Muscle layer of colon (tissue), 2 donors: ENCODE measurements at regions not wholly inside any gene's neighbourhood (a gene's known extent, or its start where the extent isn't known, plus 50 kb on each side); places are given as distances from the start of the nearest gene placed in this dataset.

Source experiments
- H3K27ac ChIP-seq: one replicate; pipeline ENCODE4 v1.7.0; 2013; ENCODE audit warnings: low read depth, mild to moderate bottlenecking, low read length, moderate library complexity
- H3K27me3 ChIP-seq, 2 donors: one replicate each; pipeline ENCODE4 v1.7.0; 2013; ENCODE audit warnings: low read length in 2 of 2, mild to moderate bottlenecking in 2 of 2; ENCODE audit not compliant: insufficient read depth in 2 of 2, control insufficient read depth in 1 of 2
- H3K36me3 ChIP-seq: one replicate; pipeline ENCODE4 v1.7.0; 2013; ENCODE audit warnings: mild to moderate bottlenecking, low read length; ENCODE audit not compliant: insufficient read depth
- H3K4me1 ChIP-seq: one replicate; pipeline ENCODE4 v1.7.0; 2013; ENCODE audit warnings: mild to moderate bottlenecking, low read length; ENCODE audit not compliant: insufficient read depth
- H3K4me3 ChIP-seq, 2 donors: one replicate each; pipeline ENCODE4 v1.7.0; 2013; ENCODE audit warnings: low read length in 2 of 2, low read depth in 1 of 2, mild to moderate bottlenecking in 1 of 2, moderate library complexity in 1 of 2
- H3K9ac ChIP-seq: one replicate; pipeline ENCODE4 v1.7.0; 2013; ENCODE audit warnings: low read length
- H3K9me3 ChIP-seq: one replicate; pipeline ENCODE4 v1.7.0; 2013; ENCODE audit warnings: mild to moderate bottlenecking, low read length
- donor health status: abdominal sarcoma.
- donor health status: Adenocarcinoma of cecum.

GRCh38 chr3:10555263-10555662, 49.9 kb upstream of the ATP2B2 start:
- Histone ChIP-seq H3K4me3 (no peak overlapping the region), H3K4me1 (no peaks in the 10 kb centered on the region), H3K27ac (no peak overlapping the region), H3K9ac (no peak overlapping the region), H3K27me3 (peaks cover 0 to 4% of the 10 kb centered on the region in 2 donors), H3K9me3 (no peaks in the 10 kb centered on the region), H3K36me3 (no peaks in the 10 kb centered on the region)

- no peak overlapping the region for H3K27ac ChIP-seq
- H3K36me3 ChIP-seq: no peaks in the 10 kb centered on the region
- H3K9me3 ChIP-seq: no peaks in the 10 kb centered on the region
- no peak overlapping the region for H3K9ac ChIP-seq
- H3K27me3 ChIP-seq: peaks cover 0 to 4% of the 10 kb centered on the region in 2 donors
- no peaks in the 10 kb centered on the region for H3K4me1 ChIP-seq
- H3K4me3 ChIP-seq: no peak overlapping the region
Measured at GRCh38 chr3:10556312-10556711, 50.9 kb upstream of the ATP2B2 start.

GRCh38 chr3:10557250-10557649, 51.9 kb upstream of the ATP2B2 start:
- H3K27ac ChIP-seq: no peak overlapping the region
- H3K9ac ChIP-seq: no peak overlapping the region
- H3K4me1 ChIP-seq: no peaks in the 10 kb centered on the region
- no peaks in the 10 kb centered on the region for H3K27me3 ChIP-seq
- no peaks in the 10 kb centered on the region for H3K36me3 ChIP-seq
- H3K9me3 ChIP-seq: no peaks in the 10 kb centered on the region
- H3K4me3 ChIP-seq: no peak overlapping the region

GRCh38 chr3:10557781-10558373, 52.5 kb upstream of the ATP2B2 start:
- Histone ChIP-seq H3K27me3 (no peaks in the 10 kb centered on the region), H3K36me3 (no peaks in the 10 kb centered on the region), H3K27ac (no peak overlapping the region), H3K9ac (no peak overlapping the region), H3K4me3 (no peak overlapping the region), H3K4me1 (no peaks in the 10 kb centered on the region), H3K9me3 (no peaks in the 10 kb centered on the region)

GRCh38 chr3:10558736-10559135, 53.4 kb upstream of the ATP2B2 start:
- H3K27ac ChIP-seq: no peak overlapping the region
- H3K4me3 ChIP-seq: no peak overlapping the region
- no peak overlapping the region for H3K9ac ChIP-seq
- H3K9me3 ChIP-seq: no peaks in the 10 kb centered on the region
- no peaks in the 10 kb centered on the region for H3K4me1 ChIP-seq
- H3K36me3 ChIP-seq: no peaks in the 10 kb centered on the region
- H3K27me3 ChIP-seq: no peaks in the 10 kb centered on the region

GRCh38 chr3:10560060-10560861, 54.9 kb upstream of the ATP2B2 start:
- H3K27me3 ChIP-seq: no peaks in the 10 kb centered on the region
- no peak overlapping the region for H3K27ac ChIP-seq
- H3K9me3 ChIP-seq: no peaks in the 10 kb centered on the region
- H3K9ac ChIP-seq: no peak overlapping the region
- H3K4me3 ChIP-seq: no peak overlapping the region
- no peaks in the 10 kb centered on the region for H3K4me1 ChIP-seq
- no peaks in the 10 kb centered on the region for H3K36me3 ChIP-seq

GRCh38 chr3:10561162-10561945, 56.0 kb upstream of the ATP2B2 start:
- Histone ChIP-seq H3K27me3 (no peaks in the 10 kb centered on the region), H3K9ac (no peak overlapping the region), H3K36me3 (no peaks in the 10 kb centered on the region), H3K4me3 (no peak overlapping the region), H3K27ac (no peak overlapping the region), H3K9me3 (no peaks in the 10 kb centered on the region), H3K4me1 (no peaks in the 10 kb centered on the region)

GRCh38 chr3:10561946-10562560, 56.7 kb upstream of the ATP2B2 start:
- Histone ChIP-seq H3K27me3 (no peaks in the 10 kb centered on the region), H3K9ac (no peak overlapping the region), H3K27ac (no peak overlapping the region), H3K4me3 (no peak overlapping the region), H3K9me3 (no peaks in the 10 kb centered on the region), H3K36me3 (no peaks in the 10 kb centered on the region), H3K4me1 (no peaks in the 10 kb centered on the region)

- no peaks in the 10 kb centered on the region for H3K4me1 ChIP-seq
- no peak overlapping the region for H3K9ac ChIP-seq
Measured at GRCh38 chr3:10563396-10563795, 58.0 kb upstream of the ATP2B2 start.

GRCh38 chr3:10565814-10566213, 60.4 kb upstream of the ATP2B2 start:
- Histone ChIP-seq H3K9ac (no peak overlapping the region), H3K27ac (no peak overlapping the region), H3K4me3 (no peak overlapping the region), H3K9me3 (no peaks in the 10 kb centered on the region), H3K36me3 (no peaks in the 10 kb centered on the region), H3K4me1 (no peaks in the 10 kb centered on the region), H3K27me3 (no peaks in the 10 kb centered on the region)

More at GRCh38 chr3:10563396-10563795, 58.0 kb upstream of the ATP2B2 start:
- Histone ChIP-seq H3K27me3 (no peaks in the 10 kb centered on the region), H3K9me3 (no peaks in the 10 kb centered on the region), H3K27ac (no peak overlapping the region), H3K4me3 (no peak overlapping the region), H3K36me3 (no peaks in the 10 kb centered on the region)

GRCh38 chr3:10566451-10566850, 61.1 kb upstream of the ATP2B2 start:
- Histone ChIP-seq H3K4me1 (no peaks in the 10 kb centered on the region), H3K27ac (no peak overlapping the region), H3K4me3 (no peak overlapping the region)

More at GRCh38 chr3:10566451-10566850, 61.1 kb upstream of the ATP2B2 start:
- Histone ChIP-seq H3K27me3 (no peaks in the 10 kb centered on the region), H3K9me3 (no peaks in the 10 kb centered on the region), H3K9ac (no peak overlapping the region), H3K36me3 (no peaks in the 10 kb centered on the region)
